GM12892 (cell line): ENCODE measurements at regions not wholly inside any gene's neighbourhood (a gene's known extent, or its start where the extent isn't known, plus 50 kb on each side); places are given as distances from the start of the nearest gene placed in this dataset.

Experiments used
- DNase-seq: peaks from one replicate; pipeline ENCODE4 v3.0.0; 2011; ENCODE audit not compliant: insufficient read length
- FAIRE-seq: peaks from 2 replicates; lab custom pipeline; 2011; peaks lifted over from hg19 to GRCh38; lab: Jason Lieb, UNC
- POLR2A ChIP-seq: IDR thresholded peaks from 2 replicates; pipeline ENCODE4 v1.6.1; 2011; ENCODE audit warnings: low read depth, low read length, control low read depth
- POLR2AphosphoS5 ChIP-seq: IDR thresholded peaks from 2 replicates; pipeline ENCODE4 v1.6.1; 2011; ENCODE audit warnings: low read depth, low read length, control low read depth
- TAF1 ChIP-seq: IDR thresholded peaks from 2 replicates; pipeline ENCODE4 v1.6.1; 2011; ENCODE audit warnings: low read depth, mild to moderate bottlenecking, control low read depth, low read length, borderline replicate concordance

DNA sequence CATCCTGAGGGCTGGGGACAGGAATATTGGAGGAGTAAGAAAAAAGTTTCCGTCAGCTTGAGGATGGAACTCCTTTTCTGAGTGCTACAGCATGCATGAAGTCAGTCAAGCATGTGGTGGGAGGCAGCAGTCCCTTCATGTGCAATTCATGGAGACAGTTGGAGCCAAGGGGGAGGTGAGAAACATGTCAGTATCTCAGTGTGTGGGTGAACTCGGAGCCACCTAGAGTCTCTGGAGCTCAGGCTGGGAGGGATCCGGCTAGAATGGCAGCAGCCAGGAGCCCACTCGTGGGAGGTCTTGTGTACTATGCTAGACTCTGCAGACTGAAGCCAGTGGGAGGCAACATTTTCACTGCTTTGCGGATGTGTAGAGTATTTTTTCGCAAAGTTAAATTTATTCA is 60.3 kb downstream of the AVPR1A start:
- FAIRE-seq: no peak
- no peak for DNase-seq
- TF ChIP-seq POLR2AphosphoS5 (no peak), TAF1 (no peak), POLR2A (no peak)

DNA sequence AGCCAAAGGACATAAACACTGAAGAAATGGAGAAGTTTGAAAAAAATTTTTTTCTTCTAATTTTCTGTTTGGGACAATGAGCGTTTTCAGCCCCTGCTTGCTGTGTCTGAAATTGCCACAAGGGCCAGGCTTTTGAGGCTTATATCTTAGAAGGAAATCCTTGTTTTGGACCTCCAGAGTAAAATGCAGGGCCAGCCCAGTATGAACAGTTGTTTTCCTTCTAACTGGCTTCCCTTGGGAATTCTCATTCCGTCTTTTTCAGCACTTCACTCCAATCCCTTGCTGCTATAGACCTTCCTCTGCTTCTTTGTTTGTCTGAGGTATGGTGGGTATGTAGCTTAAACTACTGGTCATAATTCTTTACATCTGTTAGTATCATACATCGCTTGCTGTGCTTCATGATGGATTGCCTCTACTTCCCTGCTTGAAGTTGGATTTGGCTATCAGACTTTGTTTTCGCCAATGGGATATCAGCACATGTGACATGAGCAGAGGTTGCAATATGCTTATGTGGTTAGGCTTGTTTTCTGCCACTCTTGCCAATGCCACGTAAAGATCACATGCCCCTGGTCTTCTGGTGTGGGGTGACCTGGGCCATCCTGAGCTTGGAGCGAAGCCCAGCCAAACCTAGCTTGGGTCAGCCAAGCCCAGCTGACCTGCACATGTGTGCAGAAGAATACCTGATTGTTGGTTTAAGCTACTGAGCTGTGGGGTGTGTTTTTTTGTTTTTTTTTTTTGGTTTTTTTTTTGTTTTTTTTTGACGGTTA is 64.7 kb downstream of the AVPR1A start:
- no peak for TF ChIP-seq POLR2AphosphoS5
- no peak for TF ChIP-seq POLR2A
- no peak for TF ChIP-seq TAF1
- no peak for FAIRE-seq
- DNase-seq: no peak

DNA sequence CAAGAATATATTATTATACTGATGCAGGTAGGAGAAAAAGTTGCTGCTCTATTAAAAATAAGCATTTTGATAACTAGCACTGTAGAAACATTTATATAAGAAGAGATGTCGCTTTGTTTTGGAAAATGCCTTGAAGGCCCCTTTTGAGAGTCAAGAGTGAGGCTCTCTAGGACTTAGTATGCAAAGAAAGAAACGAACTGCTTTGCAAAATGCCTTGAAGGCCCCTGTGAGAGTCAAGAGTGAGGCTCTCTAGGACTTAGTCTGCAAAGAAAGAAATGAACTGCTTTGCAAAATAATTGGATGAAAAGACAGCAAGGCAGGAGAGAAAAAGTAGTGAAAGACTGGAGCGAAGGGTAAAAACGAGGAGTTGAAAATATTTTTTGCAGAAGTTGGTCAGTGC is 65.9 kb downstream of the AVPR1A start:
- no peak for TF ChIP-seq POLR2A
- TF ChIP-seq TAF1: no peak
- no peak for TF ChIP-seq POLR2AphosphoS5
- FAIRE-seq (no peak), DNase-seq (no peak)

DNA sequence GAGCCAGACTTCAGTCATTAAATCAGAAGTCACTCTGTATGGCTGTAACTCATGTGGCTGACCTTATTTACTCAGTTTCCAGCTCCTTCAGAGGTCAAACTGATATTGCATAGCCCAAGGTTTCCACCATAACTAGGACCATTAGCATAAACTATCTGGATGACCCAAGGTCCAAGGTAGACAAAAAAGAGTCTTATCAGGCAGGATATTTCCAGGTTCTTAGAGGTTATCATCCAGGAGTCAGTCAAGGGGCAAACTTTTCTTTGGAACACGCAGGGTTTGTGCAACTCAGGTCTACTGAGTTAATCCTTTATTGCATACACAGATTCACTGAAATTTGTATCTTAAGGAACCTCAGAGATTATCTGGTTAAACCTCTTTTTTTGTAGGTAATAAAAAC is 66.5 kb downstream of the AVPR1A start:
- DNase-seq (no peak), FAIRE-seq (no peak)
- no peak for TF ChIP-seq POLR2A

DNA sequence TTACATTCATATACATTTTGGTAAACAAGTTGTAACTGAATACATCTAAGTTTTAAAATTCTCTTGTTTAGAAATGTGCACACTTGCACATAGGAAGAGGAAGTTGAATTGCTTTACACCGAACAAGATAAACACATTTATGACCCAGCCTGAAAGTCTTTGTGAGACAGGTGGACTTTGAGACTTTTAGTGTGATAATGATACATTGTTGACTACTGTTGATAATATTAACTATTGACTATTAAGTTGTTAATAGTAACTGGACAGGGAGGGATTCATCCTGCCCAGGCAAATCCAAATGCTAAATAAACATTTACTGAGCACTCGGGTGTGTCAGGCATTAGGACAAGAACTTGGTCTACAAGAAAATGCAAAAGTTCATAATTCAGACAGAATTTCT is 68.0 kb downstream of the AVPR1A start:
- FAIRE-seq: no peak
- DNase-seq: no peak
- no peak for TF ChIP-seq POLR2A
- TF ChIP-seq TAF1: no peak
- TF ChIP-seq POLR2AphosphoS5: no peak

DNA sequence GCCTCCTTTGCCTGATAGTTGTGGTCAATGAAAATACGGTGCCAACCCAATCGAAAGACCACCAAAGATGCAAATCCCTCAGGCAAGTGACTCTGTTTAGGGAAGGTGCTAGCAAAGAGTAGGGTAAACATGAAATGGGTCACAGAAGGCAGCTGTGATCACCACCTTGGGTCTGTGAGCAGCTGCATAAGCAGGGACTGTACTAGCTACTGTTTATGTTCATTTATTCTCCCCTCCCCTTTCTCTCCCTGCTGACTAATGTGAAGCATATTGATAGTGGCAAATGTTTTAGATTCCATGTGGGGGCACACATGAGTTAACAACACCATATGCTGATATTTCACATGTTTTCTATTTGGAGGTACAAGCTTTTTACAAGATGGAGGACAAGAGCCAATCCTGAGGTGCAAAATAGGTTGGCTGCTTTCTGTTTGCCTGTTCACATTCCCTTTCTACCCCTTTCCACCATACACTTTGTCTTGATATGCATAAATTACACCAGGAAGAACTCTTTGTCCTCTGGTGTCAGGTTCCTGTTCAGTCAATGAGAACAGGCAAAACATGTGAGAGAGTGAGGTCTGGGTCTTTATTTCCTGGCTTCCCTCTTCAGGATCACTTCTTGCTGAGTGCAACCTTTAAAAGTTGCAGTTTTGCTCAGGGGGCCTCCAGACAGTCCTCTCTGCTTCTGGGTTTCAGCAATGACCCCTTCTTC is 71.1 kb downstream of the AVPR1A start:
- FAIRE-seq: no peak
- TF ChIP-seq POLR2AphosphoS5: no peak
- TF ChIP-seq POLR2A: no peak
- TF ChIP-seq TAF1: no peak
- no peak for DNase-seq

DNA sequence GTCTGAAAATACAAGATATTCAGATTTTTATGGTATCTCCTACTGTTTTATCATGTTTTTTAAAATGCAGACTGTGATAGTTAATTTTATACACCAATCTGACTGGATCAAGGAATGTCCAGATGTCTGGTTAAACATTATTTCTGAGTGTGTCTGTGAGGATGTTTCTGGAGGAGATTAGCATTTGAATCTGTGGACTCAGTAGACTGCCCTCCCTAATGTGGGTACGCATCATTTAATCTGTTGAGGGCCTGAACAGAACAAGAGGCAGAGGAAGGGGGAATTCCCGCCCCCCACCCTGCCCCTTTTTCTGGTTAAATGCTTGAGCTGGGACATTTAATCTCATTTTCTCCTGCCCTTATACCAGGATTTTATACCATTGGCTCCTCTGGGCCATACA is 72.1 kb downstream of the AVPR1A start:
- no peak for DNase-seq
- TF ChIP-seq POLR2AphosphoS5 (no peak), TAF1 (no peak), POLR2A (no peak)
- FAIRE-seq: no peak

DNA sequence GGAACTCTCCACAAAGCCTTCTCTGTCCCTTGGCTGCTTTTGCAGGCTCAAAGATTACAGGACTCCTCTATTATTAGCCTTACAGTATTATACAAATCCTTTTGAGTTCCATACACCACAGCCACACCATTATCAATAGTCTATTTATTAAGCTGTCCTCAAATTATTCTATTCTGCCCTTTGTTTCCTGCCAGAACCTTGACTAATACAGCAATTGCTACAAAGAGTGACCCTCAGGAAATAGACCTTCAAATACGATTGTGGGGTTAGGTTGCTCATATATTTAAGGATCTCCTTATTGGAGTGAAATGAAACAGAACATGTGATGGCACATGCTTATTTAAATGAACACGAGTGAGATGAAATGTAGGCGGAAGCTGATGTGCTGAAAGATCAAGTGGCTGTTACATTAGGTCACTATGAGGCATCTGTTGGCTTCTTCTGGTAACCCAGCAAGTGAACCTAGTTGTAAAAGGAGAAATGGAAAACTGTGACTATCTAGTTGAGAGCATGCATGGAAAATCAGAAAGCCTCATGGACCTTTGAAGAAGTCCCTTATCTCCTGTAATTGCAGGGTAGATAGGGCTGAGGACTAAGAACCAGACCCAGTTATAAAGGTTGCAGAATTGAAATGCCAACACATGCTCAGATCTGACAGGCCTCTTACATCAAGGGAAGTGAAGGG is 75.5 kb downstream of the AVPR1A start:
- FAIRE-seq: no peak
- no peak for DNase-seq

DNA sequence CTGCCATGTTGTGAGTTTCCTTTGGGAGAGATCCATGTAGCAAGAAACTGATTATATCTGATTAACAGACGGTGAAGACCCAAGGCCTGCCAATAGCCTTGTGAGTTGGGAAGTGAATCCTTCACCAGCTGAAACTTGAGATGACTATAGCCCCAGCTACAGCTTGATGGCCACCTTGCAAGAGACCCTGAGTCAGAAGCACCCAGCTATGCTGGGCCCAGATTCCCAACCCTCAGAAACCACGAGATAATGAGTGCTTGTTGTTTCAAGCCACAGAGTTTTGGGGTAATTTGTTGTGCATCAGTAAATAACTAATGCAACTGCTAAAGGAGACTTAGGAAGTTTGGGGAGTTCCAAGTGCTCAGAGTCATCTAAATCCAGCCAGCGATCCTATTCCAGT is 80.3 kb downstream of the AVPR1A start:
- no peak for TF ChIP-seq POLR2AphosphoS5
- TF ChIP-seq TAF1: no peak
- TF ChIP-seq POLR2A: no peak
- FAIRE-seq (no peak), DNase-seq (no peak)

More for the DNA sequence above, 75.5 kb downstream of the AVPR1A start:
- TF ChIP-seq POLR2AphosphoS5 (no peak), POLR2A (no peak)

DNA sequence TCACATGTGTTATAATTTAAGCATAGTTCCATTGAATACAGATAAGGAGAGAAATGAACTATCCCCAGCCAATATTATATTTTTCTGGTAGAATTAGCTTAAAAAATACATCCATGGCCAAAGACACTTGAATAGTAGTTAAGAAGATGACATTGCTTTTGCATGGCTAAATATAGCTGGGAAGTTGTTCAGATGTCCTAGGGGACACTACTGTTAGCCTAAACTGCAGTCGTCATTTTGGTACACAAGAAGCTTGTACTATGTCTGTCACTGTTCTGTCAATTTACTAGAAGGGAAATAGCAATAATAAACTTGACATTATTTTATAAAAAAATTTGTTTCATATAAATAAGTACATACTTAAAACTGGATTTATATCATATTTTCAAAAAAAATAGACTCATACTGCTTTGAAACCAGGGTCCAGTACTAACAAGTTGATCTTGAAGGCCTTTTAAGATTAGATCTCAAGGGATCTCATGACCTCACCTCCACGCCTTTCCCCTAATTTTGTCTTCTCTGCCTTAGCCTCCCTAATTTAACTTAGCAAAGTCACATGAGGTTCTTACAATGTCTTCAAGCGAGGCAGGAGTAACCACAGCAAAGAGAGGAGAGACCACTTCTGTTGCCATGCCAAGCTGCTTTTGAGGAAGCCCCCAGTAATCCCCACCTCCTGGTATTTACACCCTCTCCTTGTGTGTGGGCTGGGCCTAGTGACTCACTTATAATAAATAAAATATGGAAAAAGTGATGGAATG is 81.0 kb downstream of the AVPR1A start:
- DNase-seq (no peak), FAIRE-seq (no peak)
- no peak for TF ChIP-seq POLR2AphosphoS5
- TF ChIP-seq TAF1: no peak
- no peak for TF ChIP-seq POLR2A

DNA sequence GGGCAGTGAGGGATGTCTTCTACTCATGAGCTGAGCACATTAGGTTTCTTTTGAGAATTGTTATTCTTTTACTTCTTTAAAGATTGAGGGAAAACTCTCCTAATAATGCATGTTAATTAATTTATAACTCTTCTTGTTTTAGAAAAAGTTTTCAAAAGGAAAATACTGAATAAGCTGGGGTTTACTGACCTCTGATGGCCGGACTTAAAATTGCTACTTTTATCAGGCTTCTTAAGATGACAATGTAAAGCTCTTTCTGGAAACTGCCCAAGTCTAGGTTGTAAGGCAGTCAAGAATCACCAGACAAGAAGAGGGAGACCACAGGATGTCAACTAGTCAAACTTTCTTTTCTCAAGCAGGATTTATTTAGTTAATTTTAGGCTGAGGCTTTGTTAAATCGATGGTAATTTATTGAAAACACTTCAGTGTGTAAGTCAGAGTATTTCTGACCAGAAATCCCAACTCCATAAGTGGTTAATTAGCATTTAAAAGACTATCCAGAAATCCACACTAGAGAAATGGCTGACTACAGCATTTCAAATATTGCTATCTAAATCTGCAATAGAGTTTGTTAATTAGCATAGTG is 82.1 kb downstream of the AVPR1A start:
- TF ChIP-seq TAF1: no peak
- no peak for TF ChIP-seq POLR2A
- no peak for TF ChIP-seq POLR2AphosphoS5
- DNase-seq (no peak), FAIRE-seq (peak; percentile 36)

DNA sequence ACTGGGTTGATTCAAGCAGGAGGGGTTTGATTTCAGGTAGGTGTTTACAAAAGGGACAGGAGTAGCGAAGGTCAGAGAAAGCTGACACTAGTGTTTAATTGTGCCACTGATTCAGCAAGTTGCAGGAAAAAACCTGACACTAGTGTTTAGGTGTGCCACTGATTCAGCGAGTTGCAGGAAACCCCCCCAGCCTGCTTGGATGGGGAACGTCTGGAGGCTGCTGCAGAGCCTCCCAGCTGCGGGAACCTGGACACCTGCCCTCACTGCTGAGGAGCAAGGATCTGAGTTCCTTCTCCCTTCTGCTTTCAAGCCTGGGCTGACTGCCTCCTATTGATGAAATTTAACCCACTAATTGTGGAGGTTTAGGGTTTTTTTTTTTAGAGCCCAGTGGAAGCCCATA is 84.2 kb downstream of the AVPR1A start:
- DNase-seq: no peak
- FAIRE-seq: no peak
- TF ChIP-seq POLR2A: no peak
- no peak for TF ChIP-seq TAF1
- TF ChIP-seq POLR2AphosphoS5: no peak
